ENCODE measurements at regions not wholly inside any gene's neighbourhood (a gene's known extent, or its start where the extent isn't known, plus 50 kb on each side); places are given as distances from the start of the nearest gene placed in this dataset.
A peak's percentile ranks its signal among the peaks of the same experiment; 100 is the strongest.
"Not testable (repeated sequence)": the region's sequence is repeated elsewhere in the genome, so short reads cannot be mapped to it uniquely, and the experiment has no call there.

- no peak for DNase-seq (ENCODE audit: low read depth, low spot score)
These were observed 156.3 kb downstream of the VSIG4 start for GRCh38 chrX:65883556-65883955.

DNA sequence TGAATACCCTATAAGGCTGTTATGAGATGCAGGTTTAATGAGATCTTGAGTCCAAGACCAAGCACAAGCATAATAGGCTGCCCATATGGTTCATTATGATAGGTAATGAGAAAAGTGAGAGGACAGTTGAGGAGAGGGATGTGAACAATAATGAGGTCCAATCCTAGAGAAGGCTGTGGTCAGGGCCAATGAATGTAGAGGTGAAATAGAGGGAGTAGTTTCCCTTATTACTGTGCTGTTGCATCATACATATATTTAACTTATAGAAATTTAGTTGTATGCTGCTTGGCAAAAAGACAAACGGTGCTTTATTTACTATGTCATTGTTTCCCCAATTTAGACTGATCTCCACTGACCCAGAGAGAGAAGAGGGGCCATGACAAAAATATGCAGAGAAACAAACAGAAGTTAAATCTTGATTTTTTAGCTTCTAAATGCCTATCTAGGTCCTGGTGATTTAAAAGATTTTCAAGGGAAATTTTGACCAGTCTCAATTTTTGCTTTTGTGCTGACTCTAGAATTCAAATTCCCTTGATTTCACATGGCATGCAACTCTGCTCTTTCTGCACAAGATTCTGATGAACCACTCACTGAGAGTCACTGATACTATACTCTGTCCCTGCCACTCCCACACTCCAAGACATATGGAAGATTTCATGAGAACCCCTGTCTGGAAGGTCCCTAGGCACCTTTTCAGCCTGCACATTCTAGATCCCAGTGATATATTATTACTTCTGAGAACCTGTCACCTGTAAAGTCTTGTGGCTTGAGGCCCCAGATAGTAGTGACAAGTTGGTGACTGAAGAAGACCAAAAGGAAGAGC lies 159.7 kb downstream of the VSIG4 start:
- no peak for DNase-seq (ENCODE audit: low read depth, low spot score)

DNA sequence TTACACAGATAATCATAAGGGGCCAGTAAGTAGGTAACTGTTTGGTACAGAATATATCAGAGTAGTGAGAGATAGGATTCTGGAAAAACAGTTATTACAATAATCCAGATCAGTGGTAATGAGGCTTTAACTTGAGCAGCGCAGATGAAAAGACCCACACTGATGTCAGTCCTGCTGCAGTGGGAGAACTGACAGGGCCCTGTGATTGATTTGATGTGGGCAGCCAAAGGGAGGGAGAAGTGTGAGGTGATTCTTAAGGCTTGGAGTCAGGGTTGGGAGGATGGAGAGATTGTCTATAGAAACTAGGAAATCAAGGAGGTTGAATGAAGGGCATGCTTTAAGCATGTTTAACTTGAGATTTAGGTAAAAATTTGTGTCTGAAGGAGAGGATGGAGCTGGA lies 161.4 kb downstream of the VSIG4 start:
- DNase-seq (ENCODE audit: low read depth, low spot score) = no peak

DNA sequence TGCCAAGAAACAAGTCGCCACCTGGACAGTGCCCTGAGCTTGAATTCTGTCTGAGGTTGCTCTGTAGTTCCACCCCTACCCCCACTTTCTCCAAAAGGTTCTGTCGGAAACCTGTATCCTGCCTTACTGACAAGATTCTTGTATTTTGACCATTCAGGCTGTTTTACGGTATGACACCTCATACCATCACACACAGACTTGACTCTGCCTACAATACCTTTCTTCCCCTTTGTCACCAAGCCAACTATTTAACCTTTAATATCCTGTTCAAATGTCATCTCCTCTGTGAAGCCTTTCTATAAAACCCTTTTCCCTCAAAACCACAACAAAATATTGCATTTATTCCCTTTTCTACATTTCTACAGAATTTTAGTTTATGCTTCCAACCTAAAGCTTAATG lies 161.9 kb downstream of the VSIG4 start:
- no peak for DNase-seq (ENCODE audit: low read depth, low spot score)

DNA sequence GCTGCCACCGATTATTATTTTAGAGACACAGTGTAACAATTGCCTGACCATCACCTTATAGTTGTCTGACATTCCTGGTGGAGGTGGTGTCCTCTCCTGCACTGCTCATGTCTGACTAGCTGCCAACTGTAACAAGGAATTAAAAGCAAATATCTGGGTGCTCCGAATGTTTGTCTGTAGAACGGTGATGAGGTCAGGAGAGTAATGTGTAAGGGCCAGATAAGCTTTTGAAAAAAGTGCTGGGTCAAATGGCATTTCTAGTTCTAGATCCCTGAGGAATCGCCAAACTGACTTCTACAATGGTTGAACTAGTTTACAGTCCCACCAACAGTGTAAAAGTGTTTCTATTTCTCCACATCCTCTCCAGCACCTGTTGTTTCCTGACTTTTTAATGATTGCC lies 164.3 kb downstream of the VSIG4 start:
- not testable (repeated sequence) for DNase-seq (ENCODE audit: low read depth, low spot score)

- DNase-seq (ENCODE audit: low read depth, low spot score) = no peak
These were observed 165.1 kb downstream of the VSIG4 start for GRCh38 chrX:65874765-65875164.

DNA sequence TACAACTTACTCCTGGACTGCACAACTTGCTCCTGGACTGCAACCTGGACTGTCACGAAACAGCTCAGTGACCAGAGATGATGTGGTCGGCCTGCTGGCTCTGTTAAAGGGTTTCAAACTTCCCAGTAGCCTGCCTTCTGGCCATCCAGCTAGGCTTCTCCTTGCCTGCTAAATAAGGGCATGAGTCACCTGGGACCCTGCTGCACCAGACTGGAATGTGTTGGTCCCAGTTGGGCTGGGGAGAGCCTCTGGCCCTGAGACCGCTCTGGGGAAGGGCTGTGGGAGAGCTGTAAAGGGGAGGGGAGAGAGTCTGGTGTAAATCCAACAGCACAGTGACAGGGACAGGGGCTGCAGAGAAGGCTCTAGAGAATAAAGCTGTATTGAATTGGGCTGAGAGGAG lies 165.8 kb downstream of the VSIG4 start:
- no peak for DNase-seq (ENCODE audit: low read depth, low spot score)

- DNase-seq (ENCODE audit: low read depth, low spot score) = no peak
These were observed 166.5 kb downstream of the VSIG4 start for GRCh38 chrX:65873385-65873784.

GRCh38 chrX:65871671-65872311 lies 168.1 kb downstream of the VSIG4 start:
- peak; percentile 25 for DNase-seq (ENCODE audit: low read depth, low spot score)

- not testable (repeated sequence) for DNase-seq (ENCODE audit: low read depth, low spot score)
These were observed 169.3 kb downstream of the VSIG4 start for GRCh38 chrX:65870544-65870943.

DNA sequence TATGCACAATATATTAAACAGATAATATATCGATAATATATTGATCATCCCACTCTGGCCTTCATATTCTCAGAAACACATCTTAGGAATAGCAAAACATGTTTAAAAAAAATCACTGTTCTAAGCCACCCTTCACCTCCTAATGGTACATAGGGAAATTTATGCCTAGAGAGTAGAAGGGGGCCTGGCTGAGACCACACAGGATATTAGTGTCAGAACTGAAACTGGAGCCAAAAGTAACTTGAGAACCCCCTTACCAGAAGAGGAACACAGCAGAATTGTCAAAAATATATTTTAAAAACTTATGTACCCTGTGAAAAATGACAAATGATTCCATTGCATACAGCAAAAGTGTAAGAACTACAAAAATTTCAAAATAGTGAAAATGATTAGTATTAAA lies 173.1 kb downstream of the VSIG4 start:
- DNase-seq (ENCODE audit: low read depth, low spot score) = no peak

DNA sequence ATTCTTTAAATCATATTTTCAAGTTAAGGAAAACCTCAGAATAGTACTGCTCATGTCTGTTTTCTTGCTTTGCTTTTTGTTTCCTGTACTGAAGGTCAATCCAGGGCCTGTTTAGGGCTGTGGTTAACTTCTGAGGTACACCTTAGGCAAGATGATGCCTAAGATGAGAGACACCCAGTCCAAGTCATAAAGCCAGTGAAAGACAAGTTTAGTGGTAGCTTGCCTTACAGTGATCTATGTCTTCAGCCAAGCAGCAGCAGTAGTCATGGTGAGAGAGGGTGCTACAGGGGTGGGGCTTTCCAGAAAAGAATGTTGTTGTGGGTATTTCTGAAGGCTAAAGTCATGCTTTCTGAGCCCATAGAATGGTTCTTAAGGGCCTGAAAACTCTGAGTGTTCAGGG lies 173.7 kb downstream of the VSIG4 start:
- no peak for DNase-seq (ENCODE audit: low read depth, low spot score)

DNA sequence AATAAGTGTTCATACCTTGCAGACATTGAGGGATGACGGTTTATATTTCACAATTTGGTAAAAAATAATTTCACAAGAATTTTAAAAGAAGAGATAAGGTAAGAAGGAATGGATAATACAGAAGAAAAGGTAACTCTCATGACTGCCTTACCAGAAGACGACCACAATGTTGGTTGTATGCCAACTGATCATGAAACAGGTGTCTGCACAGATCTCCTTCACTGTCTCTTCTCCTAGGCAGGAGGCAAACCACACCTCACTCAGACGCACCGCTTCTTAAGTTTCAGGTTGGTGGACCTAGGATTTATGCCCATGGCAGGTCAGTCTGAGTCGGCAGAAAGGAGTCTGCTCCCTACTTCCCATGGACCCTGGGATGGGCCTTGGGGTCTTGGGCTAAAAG lies 177.2 kb downstream of the VSIG4 start:
- no peak for DNase-seq (ENCODE audit: low read depth, low spot score)

DNA sequence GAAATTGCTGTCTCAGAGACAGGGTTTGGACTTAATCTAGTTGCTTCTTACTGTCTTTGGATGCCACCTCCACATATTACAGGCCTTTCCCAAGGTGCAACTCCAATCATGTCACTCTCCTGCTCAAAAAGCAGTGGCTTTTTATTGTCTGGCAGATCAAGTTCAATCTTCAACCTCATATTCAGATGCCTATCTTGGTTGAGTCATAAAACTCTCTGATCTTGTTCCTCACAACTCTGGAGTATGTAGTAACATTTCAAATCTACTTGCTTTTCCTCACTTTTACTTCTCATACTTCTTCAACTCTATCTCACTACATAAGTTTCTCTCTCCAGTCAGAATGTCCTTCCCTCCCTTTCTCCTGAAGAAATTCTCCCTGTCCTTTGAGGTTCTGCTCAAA lies 180.6 kb downstream of the VSIG4 start:
- DNase-seq (ENCODE audit: low read depth, low spot score) = no peak

DNA sequence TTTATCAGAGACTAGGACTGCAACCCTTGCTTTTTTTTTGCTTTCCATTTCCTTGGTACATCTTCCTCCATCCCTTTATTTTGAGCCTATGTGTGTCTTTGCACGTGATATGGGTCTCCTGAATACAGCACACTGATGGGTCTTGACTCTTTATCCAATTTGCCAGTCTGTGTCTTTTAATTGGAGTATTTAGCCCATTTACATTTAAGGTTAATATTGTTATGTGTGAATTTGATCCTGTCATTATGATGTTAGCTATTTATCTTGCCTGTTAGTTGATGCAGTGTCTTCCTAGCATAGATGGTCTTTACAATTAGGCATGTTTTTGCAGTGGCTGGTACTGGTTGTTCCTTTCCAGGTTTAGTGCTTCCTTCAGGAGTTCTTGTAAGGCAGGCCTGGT lies 185.4 kb downstream of the VSIG4 start:
- not testable (repeated sequence) for DNase-seq (ENCODE audit: low read depth, low spot score)

- DNase-seq (ENCODE audit: low read depth, low spot score) = not testable (repeated sequence)
These were observed 183.9 kb downstream of the MSN start for GRCh38 chrX:65851306-65851705.

GRCh38 chrX:65850821-65851220 lies 183.4 kb downstream of the MSN start:
- DNase-seq (ENCODE audit: low read depth, low spot score) = not testable (repeated sequence)

GRCh38 chrX:65846974-65847373 lies 179.5 kb downstream of the MSN start:
- no peak for DNase-seq (ENCODE audit: low read depth, low spot score)

DNA sequence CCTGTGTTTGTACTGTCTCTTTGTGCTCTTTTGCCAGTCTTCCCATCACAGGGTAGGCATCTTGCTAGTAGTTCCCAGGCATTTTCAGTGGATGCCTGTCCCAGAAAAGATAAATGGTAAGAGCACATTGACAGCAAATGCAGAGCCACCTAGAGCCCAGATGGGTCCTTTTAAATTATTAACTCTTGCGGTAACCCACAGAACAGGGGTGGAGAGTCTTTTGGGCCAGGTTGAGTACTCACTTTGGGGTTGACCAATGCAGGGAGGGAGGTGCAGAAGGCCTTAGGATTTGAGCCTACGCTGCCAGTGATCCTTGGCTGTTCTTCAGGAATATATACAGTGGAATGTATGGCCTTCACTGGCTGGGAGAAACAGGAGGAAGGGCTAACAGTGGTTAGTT lies 173.8 kb downstream of the MSN start:
- DNase-seq (ENCODE audit: low read depth, low spot score) = no peak

- DNase-seq (ENCODE audit: low read depth, low spot score) = no peak
These were observed 171.2 kb downstream of the MSN start for GRCh38 chrX:65838674-65839073.

GRCh38 chrX:65837875-65838549 lies 170.6 kb downstream of the MSN start:
- no peak for DNase-seq (ENCODE audit: low read depth, low spot score)

DNA sequence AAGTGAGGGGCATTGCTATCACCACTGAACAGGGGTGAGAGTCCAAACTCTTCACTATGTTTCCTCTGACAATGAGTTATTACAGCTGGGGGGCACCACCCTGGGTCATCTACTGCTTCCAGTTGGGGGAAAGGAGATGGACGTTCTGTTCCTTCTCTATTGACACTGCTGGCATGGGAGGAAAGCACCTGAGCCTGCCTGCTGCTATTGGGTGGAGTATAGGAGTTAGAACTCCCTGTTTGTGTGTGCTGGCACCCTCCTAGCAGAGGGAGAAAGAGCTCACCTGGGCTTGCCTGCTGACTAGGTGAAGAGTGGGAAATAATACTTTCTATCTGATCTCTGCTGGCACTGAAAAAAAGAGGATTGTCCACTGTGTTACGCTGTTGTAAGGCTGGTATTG lies 163.8 kb downstream of the MSN start:
- no peak for DNase-seq (ENCODE audit: low read depth, low spot score)

- no peak for DNase-seq (ENCODE audit: low read depth, low spot score)
These were observed 161.1 kb downstream of the MSN start for GRCh38 chrX:65828599-65828998.
